Epithelial cell of proximal tubule (primary cell): ENCODE measurements at regions not wholly inside any gene's neighbourhood (a gene's known extent, or its start where the extent isn't known, plus 50 kb on each side); places are given as distances from the start of the nearest gene placed in this dataset.
A peak's percentile ranks its signal among the peaks of the same experiment; 100 is the strongest.

Experiments used
- DNase-seq: peaks from one replicate; pipeline ENCODE4 v3.0.0-alpha.2; 2011; ENCODE audit warnings: low read depth
- H3K4me3 ChIP-seq: 2 replicates; pipeline ENCODE4 v1.5.1; 2011; ENCODE audit warnings: low read depth, mild to moderate bottlenecking, low read length
- TF ChIP-seq, protein P1 (sequence below): conservative IDR thresholded peaks from 2 replicates; pipeline ENCODE4 v1.5.1; 2012; ENCODE audit warnings: low read depth, mild to moderate bottlenecking, low read length

DNA sequence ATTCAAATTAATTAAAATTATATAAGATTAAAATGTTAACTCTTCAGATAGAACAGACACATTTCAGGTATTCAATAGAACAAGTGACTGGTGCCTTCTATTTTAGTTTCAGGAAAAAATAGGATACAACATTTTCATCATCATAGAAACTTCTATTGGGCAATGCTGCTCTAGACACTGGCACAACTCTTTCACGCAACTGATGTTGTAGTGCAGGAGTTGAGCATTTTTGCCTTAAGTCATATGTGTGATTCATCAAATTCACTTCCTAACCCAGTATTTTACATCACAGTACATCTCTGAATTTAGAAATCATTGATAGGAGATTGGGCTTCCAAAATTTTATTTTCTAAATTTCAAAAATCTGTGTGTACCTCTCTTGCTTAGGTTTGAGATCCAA lies 215.4 kb upstream of the DIO2 start:
- DNase-seq: no peak
- TF ChIP-seq, protein P1, sequence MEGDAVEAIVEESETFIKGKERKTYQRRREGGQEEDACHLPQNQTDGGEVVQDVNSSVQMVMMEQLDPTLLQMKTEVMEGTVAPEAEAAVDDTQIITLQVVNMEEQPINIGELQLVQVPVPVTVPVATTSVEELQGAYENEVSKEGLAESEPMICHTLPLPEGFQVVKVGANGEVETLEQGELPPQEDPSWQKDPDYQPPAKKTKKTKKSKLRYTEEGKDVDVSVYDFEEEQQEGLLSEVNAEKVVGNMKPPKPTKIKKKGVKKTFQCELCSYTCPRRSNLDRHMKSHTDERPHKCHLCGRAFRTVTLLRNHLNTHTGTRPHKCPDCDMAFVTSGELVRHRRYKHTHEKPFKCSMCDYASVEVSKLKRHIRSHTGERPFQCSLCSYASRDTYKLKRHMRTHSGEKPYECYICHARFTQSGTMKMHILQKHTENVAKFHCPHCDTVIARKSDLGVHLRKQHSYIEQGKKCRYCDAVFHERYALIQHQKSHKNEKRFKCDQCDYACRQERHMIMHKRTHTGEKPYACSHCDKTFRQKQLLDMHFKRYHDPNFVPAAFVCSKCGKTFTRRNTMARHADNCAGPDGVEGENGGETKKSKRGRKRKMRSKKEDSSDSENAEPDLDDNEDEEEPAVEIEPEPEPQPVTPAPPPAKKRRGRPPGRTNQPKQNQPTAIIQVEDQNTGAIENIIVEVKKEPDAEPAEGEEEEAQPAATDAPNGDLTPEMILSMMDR: no peak
- no peak overlapping the region for H3K4me3 ChIP-seq

DNA sequence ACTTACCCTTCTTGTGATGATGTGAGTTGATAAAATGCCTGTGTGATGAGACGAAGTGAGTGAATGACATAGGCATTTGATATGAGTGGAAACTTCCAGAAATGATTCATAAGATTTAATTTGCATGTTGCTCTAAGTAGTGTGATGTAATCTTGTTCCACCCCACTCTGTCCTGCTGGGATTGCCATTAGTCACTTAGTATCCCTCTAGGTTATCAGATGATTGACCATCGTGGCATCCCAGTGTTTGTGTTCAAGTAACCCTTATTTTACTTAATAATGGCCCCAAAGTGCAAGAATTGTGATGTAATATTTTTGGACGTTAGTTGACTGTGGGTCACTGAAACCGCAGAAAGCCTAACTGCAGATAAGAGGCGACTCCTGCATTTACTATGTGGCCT lies 214.4 kb upstream of the DIO2 start:
- peak; percentile 78 for DNase-seq
- H3K4me3 ChIP-seq: no peak overlapping the region
- TF ChIP-seq, protein P1: no peak

GRCh38 chr14:80419769-80420168 lies 208.5 kb upstream of the DIO2 start:
- H3K4me3 ChIP-seq: no peak overlapping the region
- no peak for DNase-seq
- TF ChIP-seq, protein P1: no peak

GRCh38 chr14:80419345-80419744 lies 208.0 kb upstream of the DIO2 start:
- no peak overlapping the region for H3K4me3 ChIP-seq
- TF ChIP-seq, protein P1: no peak
- DNase-seq: no peak

- TF ChIP-seq, protein P1: no peak
- H3K4me3 ChIP-seq: no peak overlapping the region
- DNase-seq: no peak
Measured at GRCh38 chr14:80415636-80416035, 204.3 kb upstream of the DIO2 start.

- DNase-seq: no peak
- H3K4me3 ChIP-seq: no peak overlapping the region
- TF ChIP-seq, protein P1: no peak
Measured at GRCh38 chr14:80414080-80414479, 202.8 kb upstream of the DIO2 start.

GRCh38 chr14:80404413-80404812 lies 193.1 kb upstream of the DIO2 start:
- TF ChIP-seq, protein P1: no peak
- H3K4me3 ChIP-seq: no peak overlapping the region
- no peak for DNase-seq
